ENCODE measurements at regions not wholly inside any gene's neighbourhood (a gene's known extent, or its start where the extent isn't known, plus 50 kb on each side); places are given as distances from the start of the nearest gene placed in this dataset.

DNA sequence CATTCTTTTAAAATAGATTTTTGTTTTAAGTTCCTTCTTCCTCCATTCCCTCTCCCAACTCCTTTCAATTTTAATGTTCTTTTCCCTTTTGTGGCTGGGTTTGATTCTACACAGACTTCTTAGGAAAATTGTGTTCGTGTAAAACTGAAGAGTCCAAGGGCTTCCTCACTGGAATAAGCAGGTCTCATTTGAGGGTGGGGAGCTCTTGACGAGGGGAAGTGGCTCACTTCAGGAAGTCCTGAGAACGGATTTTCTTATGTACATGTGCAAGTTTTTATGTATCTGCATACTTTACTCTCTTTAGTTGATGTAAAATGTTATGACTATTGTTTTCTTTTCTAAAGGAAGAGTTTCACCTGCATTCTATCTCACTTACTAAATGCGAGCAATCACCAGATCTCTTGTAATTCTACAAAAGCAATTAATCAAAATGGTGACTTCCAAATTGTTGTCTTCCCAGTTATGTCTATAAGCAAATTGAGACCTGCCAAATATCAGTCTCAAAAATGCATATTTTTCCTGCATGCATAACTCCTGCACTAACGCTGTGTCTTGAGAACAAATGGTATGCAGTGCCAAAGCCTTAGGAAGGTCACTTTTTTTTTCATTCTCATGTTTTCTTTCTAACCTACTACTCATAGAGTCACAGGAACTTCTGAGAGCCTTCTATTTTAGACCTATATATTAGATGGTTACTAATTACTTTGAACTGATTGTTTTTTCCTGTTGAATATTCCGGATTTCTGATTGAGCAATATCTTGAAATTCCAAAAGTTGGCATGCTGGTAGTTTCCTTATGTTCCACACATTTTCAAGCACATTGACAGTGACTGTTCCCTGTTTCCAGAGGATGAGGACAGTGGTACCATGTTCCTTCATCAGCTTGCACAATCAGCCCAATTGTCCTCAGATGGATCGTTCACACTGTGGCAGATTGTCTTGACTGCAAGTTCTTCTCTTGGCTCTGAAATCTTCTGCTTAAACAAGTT lies 251.9 kb upstream of the PRDM1 start:
- Histone ChIP-seq H3K4me1 (ENCODE audit: control insufficient read depth, insufficient read depth, low read length) (no peaks in the 10 kb centered on the region), H3K9me3 (ENCODE audit: control insufficient read depth, low read depth, low read length) (no peaks in the 10 kb centered on the region)
- WGBS (ENCODE audit: insufficient coverage, low lambda C conversion rate): 95% methylated on average over 4 of the region's 7 CpGs

DNA sequence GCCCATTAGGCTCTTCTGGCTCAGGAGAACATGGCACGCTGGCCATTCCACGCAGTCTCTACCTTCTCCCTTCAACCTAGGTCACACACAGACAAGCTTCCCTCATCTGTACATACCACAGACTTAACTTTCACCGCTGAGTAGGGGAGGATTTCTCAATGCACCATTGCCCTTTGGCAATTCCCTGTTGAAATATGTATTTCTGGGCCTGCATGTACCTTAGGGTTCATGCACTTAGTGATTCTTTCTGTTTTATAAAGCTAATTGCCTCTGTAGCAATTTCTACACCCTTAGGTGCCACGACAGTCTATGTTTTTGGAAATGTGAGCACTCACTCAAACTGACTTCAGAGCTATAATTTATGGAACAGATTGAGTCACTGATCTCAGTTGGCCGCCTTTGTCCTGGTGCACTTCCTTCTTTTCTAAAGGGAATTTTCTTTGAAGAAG lies 253.8 kb upstream of the PRDM1 start:
- WGBS (ENCODE audit: insufficient coverage, low lambda C conversion rate): 90% methylated on average over 2 of the region's 5 CpGs
- Histone ChIP-seq H3K9me3 (ENCODE audit: control insufficient read depth, low read depth, low read length) (no peaks in the 10 kb centered on the region), H3K27ac (ENCODE audit: low read length) (no peak overlapping the region), H3K4me3 (ENCODE audit: low read length) (no peak overlapping the region), H3K27me3 (ENCODE audit: control insufficient read depth, insufficient read depth, low read length) (no peaks in the 10 kb centered on the region), H3K36me3 (ENCODE audit: control insufficient read depth, insufficient read depth, low read length) (no peaks in the 10 kb centered on the region), H3K4me1 (ENCODE audit: control insufficient read depth, insufficient read depth, low read length) (no peaks in the 10 kb centered on the region)
- DNase-seq: peak in 1 of 2 donors; percentile 40

More for the DNA sequence above, 251.9 kb upstream of the PRDM1 start:
- H3K36me3 ChIP-seq (ENCODE audit: control insufficient read depth, insufficient read depth, low read length): no peaks in the 10 kb centered on the region
- H3K4me3 ChIP-seq (ENCODE audit: low read length): no peak overlapping the region
- no peak overlapping the region for H3K27ac ChIP-seq (ENCODE audit: low read length)
- DNase-seq: no peak
- H3K27me3 ChIP-seq (ENCODE audit: control insufficient read depth, insufficient read depth, low read length): no peaks in the 10 kb centered on the region

DNA sequence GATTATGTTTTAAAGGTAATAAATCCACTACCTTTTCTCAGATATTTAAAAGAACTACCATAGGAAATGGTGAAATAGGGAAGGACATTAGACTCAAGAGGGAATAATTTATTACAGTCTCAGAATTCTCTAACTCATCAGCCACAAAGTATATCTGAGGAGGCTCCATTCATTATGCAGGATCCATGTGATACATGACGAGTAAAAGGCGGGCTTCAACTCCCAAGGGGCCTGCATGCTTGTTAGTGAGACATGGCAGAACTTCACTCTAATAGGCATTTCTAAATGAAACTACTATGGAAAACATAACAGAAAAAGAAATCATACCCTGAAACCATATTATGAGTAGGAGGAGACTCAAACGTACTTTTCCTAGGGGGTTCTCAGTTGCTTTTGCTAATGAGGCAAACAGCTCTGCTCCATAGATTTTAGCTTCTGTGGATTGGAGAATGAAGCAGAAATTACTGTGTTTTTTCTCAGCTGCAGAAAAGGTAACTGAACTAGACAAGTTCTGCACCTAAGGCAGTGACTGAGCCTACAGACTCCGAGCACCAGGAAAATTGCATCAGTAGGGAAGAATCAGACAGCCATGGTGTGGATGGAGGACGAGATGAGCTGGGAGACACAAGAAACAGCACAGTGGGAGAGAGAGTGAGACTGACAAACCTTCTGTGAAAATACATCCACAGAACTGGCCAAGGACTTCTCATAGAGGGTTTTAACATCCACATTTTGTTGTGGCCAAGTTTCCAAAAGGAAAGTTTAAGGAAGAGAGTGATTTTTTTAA lies 254.6 kb upstream of the PRDM1 start:
- 100% methylated on average over 2 of the region's 5 CpGs for WGBS (ENCODE audit: insufficient coverage, low lambda C conversion rate)
- no peak overlapping the region for H3K27ac ChIP-seq (ENCODE audit: low read length)
- no peak overlapping the region for H3K4me3 ChIP-seq (ENCODE audit: low read length)
- H3K4me1 ChIP-seq (ENCODE audit: control insufficient read depth, insufficient read depth, low read length): no peaks in the 10 kb centered on the region
- no peaks in the 10 kb centered on the region for H3K27me3 ChIP-seq (ENCODE audit: control insufficient read depth, insufficient read depth, low read length)
- no peak for DNase-seq
- no peaks in the 10 kb centered on the region for H3K9me3 ChIP-seq (ENCODE audit: control insufficient read depth, low read depth, low read length)
- no peaks in the 10 kb centered on the region for H3K36me3 ChIP-seq (ENCODE audit: control insufficient read depth, insufficient read depth, low read length)

DNA sequence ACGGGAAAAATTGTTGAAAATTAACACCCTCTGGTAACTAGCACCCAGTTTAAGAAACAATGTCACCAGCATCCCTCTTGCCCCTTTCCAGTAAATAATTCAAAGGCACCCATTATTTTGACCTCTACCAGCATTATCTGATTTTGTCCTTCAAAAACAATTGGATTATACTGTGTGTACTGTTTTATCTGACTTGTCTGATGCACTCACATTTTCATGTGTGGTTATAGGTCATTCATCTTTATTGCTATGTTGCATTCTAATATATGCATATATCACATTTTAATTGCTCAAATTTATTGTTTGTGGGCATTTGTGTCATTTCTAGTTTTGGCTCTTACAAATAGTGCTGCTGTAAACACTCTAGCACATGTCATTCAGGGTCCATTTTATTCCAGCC lies 260.9 kb upstream of the PRDM1 start:
- Histone ChIP-seq H3K4me1 (ENCODE audit: control insufficient read depth, insufficient read depth, low read length) (no peaks in the 10 kb centered on the region), H3K9me3 (ENCODE audit: control insufficient read depth, low read depth, low read length) (peaks cover 3% of the 10 kb centered on the region), H3K36me3 (ENCODE audit: control insufficient read depth, insufficient read depth, low read length) (no peaks in the 10 kb centered on the region), H3K27me3 (ENCODE audit: control insufficient read depth, insufficient read depth, low read length) (no peaks in the 10 kb centered on the region), H3K27ac (ENCODE audit: low read length) (no peak overlapping the region), H3K4me3 (ENCODE audit: low read length) (no peak overlapping the region)
- no peak for DNase-seq
- no CpG with 5 or more reads among the region's 1 CpG for WGBS (ENCODE audit: insufficient coverage, low lambda C conversion rate)

DNA sequence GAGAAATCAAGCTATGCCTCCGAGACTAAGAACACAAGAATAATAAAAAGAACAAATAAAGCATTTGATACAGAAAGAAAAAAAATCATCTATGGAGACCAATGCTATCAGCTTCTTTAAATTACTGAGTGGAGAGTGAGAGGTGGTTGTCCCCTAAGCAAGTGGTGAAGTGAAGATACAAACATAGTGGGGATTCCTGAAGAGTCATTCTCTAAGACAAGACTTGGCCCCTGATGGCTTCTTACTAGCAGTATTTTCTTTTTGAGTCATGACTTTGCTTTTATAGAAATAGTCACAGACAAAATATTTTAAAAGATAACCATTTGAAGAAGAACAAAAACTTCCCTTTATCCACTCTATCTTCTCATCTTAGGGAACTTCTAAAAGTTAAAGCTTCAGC lies 261.4 kb upstream of the PRDM1 start:
- no peak overlapping the region for H3K4me3 ChIP-seq (ENCODE audit: low read length)
- no peak overlapping the region for H3K27ac ChIP-seq (ENCODE audit: low read length)
- no peaks in the 10 kb centered on the region for H3K36me3 ChIP-seq (ENCODE audit: control insufficient read depth, insufficient read depth, low read length)
- peaks cover 3% of the 10 kb centered on the region for H3K9me3 ChIP-seq (ENCODE audit: control insufficient read depth, low read depth, low read length)
- DNase-seq: no peak
- no peaks in the 10 kb centered on the region for H3K27me3 ChIP-seq (ENCODE audit: control insufficient read depth, insufficient read depth, low read length)
- WGBS (ENCODE audit: insufficient coverage, low lambda C conversion rate): 83% methylated on average over 1 of the region's 1 CpG
- H3K4me1 ChIP-seq (ENCODE audit: control insufficient read depth, insufficient read depth, low read length): no peaks in the 10 kb centered on the region

DNA sequence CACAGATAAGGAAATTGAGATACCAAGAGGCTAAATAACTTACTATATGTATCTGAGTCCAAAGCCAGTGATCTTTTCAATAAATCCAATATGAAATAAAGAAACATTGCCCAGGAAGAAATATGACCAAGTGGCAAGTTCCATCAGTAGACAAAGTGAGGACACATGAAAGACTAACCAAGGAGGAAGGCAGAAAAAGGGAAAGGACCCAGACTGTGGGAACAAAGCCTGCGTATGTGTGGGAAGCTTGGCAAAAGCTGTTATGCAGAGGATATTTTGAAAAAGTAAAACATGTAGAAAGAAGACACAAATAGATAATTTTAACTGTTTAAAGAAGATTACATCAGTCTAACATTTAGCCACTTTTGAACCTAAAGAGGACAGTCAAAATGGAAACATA lies 264.4 kb upstream of the PRDM1 start:
- Histone ChIP-seq H3K4me1 (ENCODE audit: control insufficient read depth, insufficient read depth, low read length) (no peaks in the 10 kb centered on the region), H3K9me3 (ENCODE audit: control insufficient read depth, low read depth, low read length) (peaks cover 3% of the 10 kb centered on the region), H3K27me3 (ENCODE audit: control insufficient read depth, insufficient read depth, low read length) (no peaks in the 10 kb centered on the region), H3K4me3 (ENCODE audit: low read length) (no peak overlapping the region), H3K36me3 (ENCODE audit: control insufficient read depth, insufficient read depth, low read length) (no peaks in the 10 kb centered on the region), H3K27ac (ENCODE audit: low read length) (no peak overlapping the region)
- WGBS (ENCODE audit: insufficient coverage, low lambda C conversion rate): 90% methylated on average over 1 of the region's 1 CpG
- DNase-seq: no peak

DNA sequence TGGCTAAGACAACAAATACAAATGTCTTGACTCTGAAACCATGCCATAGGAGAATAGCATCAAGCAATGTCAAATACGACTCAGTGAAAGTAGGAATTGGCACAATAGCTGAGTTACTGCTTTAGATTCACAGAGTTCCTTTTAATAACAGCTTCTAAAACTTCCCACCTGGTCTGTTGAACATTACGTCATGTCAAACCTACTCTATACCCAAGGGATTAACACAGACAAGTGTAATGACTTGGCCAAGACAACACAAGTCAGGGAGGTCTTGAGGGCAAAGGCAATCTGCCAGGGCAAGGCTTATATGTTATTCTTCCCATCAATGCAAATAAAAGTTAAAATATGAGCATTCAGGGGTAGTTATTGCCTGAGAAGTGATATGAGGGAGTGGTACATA lies 265.1 kb upstream of the PRDM1 start:
- Histone ChIP-seq H3K27ac (ENCODE audit: low read length) (no peak overlapping the region), H3K4me1 (ENCODE audit: control insufficient read depth, insufficient read depth, low read length) (no peaks in the 10 kb centered on the region), H3K4me3 (ENCODE audit: low read length) (no peak overlapping the region), H3K27me3 (ENCODE audit: control insufficient read depth, insufficient read depth, low read length) (no peaks in the 10 kb centered on the region), H3K9me3 (ENCODE audit: control insufficient read depth, low read depth, low read length) (peaks cover 3% of the 10 kb centered on the region), H3K36me3 (ENCODE audit: control insufficient read depth, insufficient read depth, low read length) (no peaks in the 10 kb centered on the region)
- WGBS (ENCODE audit: insufficient coverage, low lambda C conversion rate): no CpG with 5 or more reads among the region's 2 CpGs
- DNase-seq: no peak

DNA sequence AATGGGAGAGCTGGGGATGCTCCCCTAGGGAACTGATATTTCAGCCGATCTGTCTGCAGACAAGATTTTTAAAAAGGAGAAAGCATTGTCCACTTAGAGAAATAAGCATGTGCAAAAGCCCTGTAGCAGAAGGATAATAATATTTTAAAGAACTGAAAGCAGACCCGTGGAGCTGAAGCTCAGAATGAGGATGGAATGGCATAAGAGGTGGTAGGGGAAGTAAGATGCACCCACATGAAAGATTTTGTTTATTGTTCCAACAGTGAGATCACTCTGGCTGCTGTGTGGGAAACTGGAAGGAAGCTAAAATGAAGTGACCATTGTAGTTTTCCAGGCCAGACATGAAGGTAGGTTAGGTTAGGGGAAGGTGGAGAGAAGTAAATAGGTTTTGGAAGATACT lies 266.4 kb upstream of the PRDM1 start:
- DNase-seq: no peak
- Histone ChIP-seq H3K27ac (ENCODE audit: low read length) (no peak overlapping the region), H3K27me3 (ENCODE audit: control insufficient read depth, insufficient read depth, low read length) (no peaks in the 10 kb centered on the region), H3K36me3 (ENCODE audit: control insufficient read depth, insufficient read depth, low read length) (no peaks in the 10 kb centered on the region), H3K9me3 (ENCODE audit: control insufficient read depth, low read depth, low read length) (peaks cover 3% of the 10 kb centered on the region), H3K4me3 (ENCODE audit: low read length) (no peak overlapping the region), H3K4me1 (ENCODE audit: control insufficient read depth, insufficient read depth, low read length) (no peaks in the 10 kb centered on the region)
- WGBS (ENCODE audit: insufficient coverage, low lambda C conversion rate): 83% methylated on average over 2 of the region's 2 CpGs

DNA sequence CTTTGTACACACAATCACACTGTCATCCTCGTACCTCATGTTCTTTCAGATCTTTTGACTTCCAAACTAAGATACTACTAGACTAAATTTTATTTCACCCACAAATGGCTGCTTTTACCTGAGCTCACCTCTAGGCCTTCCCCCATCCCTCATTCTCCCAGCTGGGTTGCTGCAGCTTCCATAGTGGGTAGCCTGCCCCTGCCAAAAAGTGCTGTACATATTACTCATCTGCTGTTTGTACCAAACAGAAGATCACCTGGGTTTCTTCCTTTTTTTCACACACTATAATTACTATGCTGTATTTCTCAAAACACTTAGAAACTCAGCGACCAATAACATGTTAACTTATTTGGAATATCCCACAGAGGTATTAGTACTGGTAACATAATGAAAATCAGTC lies 267.6 kb upstream of the PRDM1 start:
- no peaks in the 10 kb centered on the region for H3K36me3 ChIP-seq (ENCODE audit: control insufficient read depth, insufficient read depth, low read length)

DNA sequence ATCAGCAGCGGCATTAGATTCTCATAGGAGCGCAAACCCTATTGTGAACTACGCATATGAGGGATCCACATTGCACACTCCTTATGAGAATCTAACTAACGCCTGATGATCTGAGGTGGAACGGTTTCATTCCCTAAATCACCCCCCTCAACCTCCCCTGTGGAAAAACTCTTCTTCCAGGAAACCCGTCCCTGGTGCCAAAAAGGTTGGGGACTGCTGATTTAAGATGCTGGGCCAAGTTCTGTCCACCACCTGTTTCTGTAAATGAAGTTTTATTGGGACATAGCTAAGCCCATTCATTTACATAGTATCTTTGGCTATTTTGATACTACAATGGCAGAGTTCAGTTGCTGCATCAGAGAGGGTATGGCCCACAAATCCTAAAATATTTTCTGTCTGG lies 268.2 kb upstream of the PRDM1 start:
- H3K9me3 ChIP-seq (ENCODE audit: control insufficient read depth, low read depth, low read length): peaks cover 3% of the 10 kb centered on the region
- DNase-seq: no peak
- H3K4me1 ChIP-seq (ENCODE audit: control insufficient read depth, insufficient read depth, low read length): peaks cover 6% of the 10 kb centered on the region
- no peaks in the 10 kb centered on the region for H3K36me3 ChIP-seq (ENCODE audit: control insufficient read depth, insufficient read depth, low read length)
- WGBS (ENCODE audit: insufficient coverage, low lambda C conversion rate): no CpG with 5 or more reads among the region's 6 CpGs
- no peak overlapping the region for H3K4me3 ChIP-seq (ENCODE audit: low read length)
- H3K27me3 ChIP-seq (ENCODE audit: control insufficient read depth, insufficient read depth, low read length): no peaks in the 10 kb centered on the region
- no peak overlapping the region for H3K27ac ChIP-seq (ENCODE audit: low read length)

More for the DNA sequence above, 267.6 kb upstream of the PRDM1 start:
- DNase-seq: no peak
- Histone ChIP-seq H3K27me3 (ENCODE audit: control insufficient read depth, insufficient read depth, low read length) (no peaks in the 10 kb centered on the region), H3K4me3 (ENCODE audit: low read length) (no peak overlapping the region), H3K4me1 (ENCODE audit: control insufficient read depth, insufficient read depth, low read length) (peaks cover 5% of the 10 kb centered on the region), H3K9me3 (ENCODE audit: control insufficient read depth, low read depth, low read length) (peaks cover 3% of the 10 kb centered on the region), H3K27ac (ENCODE audit: low read length) (no peak overlapping the region)
- no CpG with 5 or more reads among the region's 2 CpGs for WGBS (ENCODE audit: insufficient coverage, low lambda C conversion rate)
